HEK293 (cell line): ENCODE measurements at regions not wholly inside any gene's neighbourhood (a gene's known extent, or its start where the extent isn't known, plus 50 kb on each side); places are given as distances from the start of the nearest gene placed in this dataset.

ENCODE experiments used
- CTCF ChIA-PET: fragments of 350-600 bp; formaldehyde crosslinking; extraction: SDS; loops from one replicate; lab custom pipeline; 2021; ENCODE audit warnings: antibody characterized with exemption; lab: Yijun Ruan, JAX
- POLR2A ChIA-PET: fragments of 300-600 bp; formaldehyde crosslinking; extraction: SDS; loops from one replicate; lab custom pipeline; 2020; ENCODE audit warnings: antibody characterized with exemption, inconsistent platforms; lab: Yijun Ruan, JAX
- H3K27ac ChIP-seq: fragments of 200-500 bp; sonication (Bioruptor generic); 2 replicates; pipeline ENCODE4 v1.5.1; 2014; ENCODE audit warnings: low read depth, low read length, control low read depth, inconsistent platforms; ENCODE audit errors: extremely low read depth
- H3K36me3 ChIP-seq, 2 experiments: fragments of 200-500 bp in 1 of 2; sonication (Bioruptor generic) in 1 of 2; 1 replicate in 1 of 2; 2 replicates in 1 of 2; pipeline ENCODE4 v1.5.1; 2014 to 2017; ENCODE audit warnings: inconsistent platforms in 2 of 2, low read length in 2 of 2; ENCODE audit not compliant: control insufficient read depth in 2 of 2, insufficient read depth in 1 of 2
- H3K4me1 ChIP-seq: fragments of 200-500 bp; sonication (Bioruptor generic); 2 replicates; pipeline ENCODE4 v1.5.1; 2014; ENCODE audit warnings: mild to moderate bottlenecking, low read length, inconsistent platforms; ENCODE audit not compliant: control insufficient read depth, insufficient read depth
- H3K4me3 ChIP-seq: 2 replicates; pipeline ENCODE4 v1.5.1; 2011; ENCODE audit warnings: low read depth, mild to moderate bottlenecking, control low read depth, low read length, moderate library complexity
- H3K9me3 ChIP-seq: fragments of 200-500 bp; sonication (Bioruptor generic); 2 replicates; pipeline ENCODE4 v1.5.1; 2014; ENCODE audit warnings: low read depth, low read length, inconsistent platforms; ENCODE audit not compliant: control insufficient read depth, insufficient read depth
- BCL11A ChIP-seq: fragments of 450-650 bp; formaldehyde crosslinking; IDR thresholded peaks from 2 replicates; pipeline ENCODE4 v1.5.1; 2016; ENCODE audit warnings: low read depth, missing biosample characterization, missing genetic modification characterization
- GLI2 ChIP-seq: fragments of 450-650 bp; formaldehyde crosslinking; IDR thresholded peaks from 2 replicates; pipeline ENCODE4; 2017; ENCODE audit warnings: missing biosample characterization, missing genetic modification characterization, low read depth, borderline replicate concordance
- GLIS1 ChIP-seq: fragments of 450-650 bp; formaldehyde crosslinking; IDR thresholded peaks from 2 replicates; pipeline ENCODE4 v1.5.1; 2016; ENCODE audit warnings: missing biosample characterization, missing genetic modification characterization
- SP3 ChIP-seq: fragments of 450-650 bp; formaldehyde crosslinking; IDR thresholded peaks from 2 replicates; pipeline ENCODE4 v1.5.1; 2016; ENCODE audit warnings: missing biosample characterization, missing genetic modification characterization
- ZBTB1 ChIP-seq: fragments of 450-650 bp; formaldehyde crosslinking; IDR thresholded peaks from 2 replicates; pipeline ENCODE4 v1.5.1; 2016; ENCODE audit warnings: missing biosample characterization, missing genetic modification characterization
- ZBTB44 ChIP-seq: fragments of 450-650 bp; IDR thresholded peaks from 2 replicates; pipeline ENCODE4 v1.5.1; 2018; ENCODE audit warnings: missing biosample characterization, mild to moderate bottlenecking, missing genetic modification characterization
- ZFHX2 ChIP-seq: fragments of 450-650 bp; formaldehyde crosslinking; conservative IDR thresholded peaks from 2 replicates; pipeline ENCODE4 v1.5.1; 2016; ENCODE audit warnings: missing biosample characterization, missing genetic modification characterization
- ZFP69B ChIP-seq: fragments of 450-650 bp; formaldehyde crosslinking; IDR thresholded peaks from 2 replicates; pipeline ENCODE4 v1.5.1; 2016; ENCODE audit warnings: missing biosample characterization, missing genetic modification characterization
- ZNF10 ChIP-seq: fragments of 450-650 bp; formaldehyde crosslinking; IDR thresholded peaks from 2 replicates; pipeline ENCODE4 v1.5.1; 2017; ENCODE audit warnings: missing biosample characterization, missing genetic modification characterization
- ZNF132 ChIP-seq: fragments of 450-650 bp; formaldehyde crosslinking; IDR thresholded peaks from 2 replicates; pipeline ENCODE4 v1.5.1; 2017; ENCODE audit warnings: missing biosample characterization, missing genetic modification characterization, borderline replicate concordance
- ZNF169 ChIP-seq: fragments of 450-650 bp; formaldehyde crosslinking; IDR thresholded peaks from 2 replicates; pipeline ENCODE4 v1.5.1; 2016; ENCODE audit warnings: missing biosample characterization, missing genetic modification characterization
- ZNF239 ChIP-seq: fragments of 450-650 bp; formaldehyde crosslinking; IDR thresholded peaks from 2 replicates; pipeline ENCODE4 v1.5.1; 2016; ENCODE audit warnings: missing biosample characterization, missing genetic modification characterization
- ZNF24 ChIP-seq: fragments of 450-650 bp; formaldehyde crosslinking; IDR thresholded peaks from 2 replicates; pipeline ENCODE4 v1.5.1; 2016; ENCODE audit warnings: missing biosample characterization, missing genetic modification characterization
- ZNF354C ChIP-seq: fragments of 450-650 bp; formaldehyde crosslinking; IDR thresholded peaks from 2 replicates; pipeline ENCODE4 v1.5.1; 2016; ENCODE audit warnings: missing biosample characterization, missing genetic modification characterization, low read depth, borderline replicate concordance
- ZNF362 ChIP-seq: fragments of 450-650 bp; formaldehyde crosslinking; IDR thresholded peaks from 2 replicates; pipeline ENCODE4 v1.5.1; 2016; ENCODE audit warnings: missing biosample characterization, missing genetic modification characterization
- ZNF394 ChIP-seq: fragments of 450-650 bp; formaldehyde crosslinking; IDR thresholded peaks from 2 replicates; pipeline ENCODE4 v1.5.1; 2016; ENCODE audit warnings: missing biosample characterization, missing genetic modification characterization, mild to moderate bottlenecking, moderate library complexity, borderline replicate concordance
- ZNF426 ChIP-seq: fragments of 450-650 bp; formaldehyde crosslinking; IDR thresholded peaks from 2 replicates; pipeline ENCODE4 v1.5.1; 2017; ENCODE audit warnings: missing biosample characterization, missing genetic modification characterization, mild to moderate bottlenecking, inconsistent platforms, moderate library complexity
- ZNF488 ChIP-seq: fragments of 450-650 bp; formaldehyde crosslinking; IDR thresholded peaks from 2 replicates; pipeline ENCODE4 v1.5.1; 2016; ENCODE audit warnings: missing biosample characterization, missing genetic modification characterization
- ZNF529 ChIP-seq: fragments of 450-650 bp; formaldehyde crosslinking; IDR thresholded peaks from 2 replicates; pipeline ENCODE4 v1.5.1; 2017; ENCODE audit warnings: missing genetic modification characterization, missing biosample characterization; ENCODE audit not compliant: insufficient replicate concordance
- ZNF558 ChIP-seq: fragments of 450-650 bp; formaldehyde crosslinking; IDR thresholded peaks from 2 replicates; pipeline ENCODE4 v1.5.1; 2016; ENCODE audit warnings: missing biosample characterization, missing genetic modification characterization
- ZNF623 ChIP-seq: fragments of 450-650 bp; formaldehyde crosslinking; IDR thresholded peaks from 2 replicates; pipeline ENCODE4 v1.5.1; 2016; ENCODE audit warnings: missing biosample characterization, missing genetic modification characterization
- ZNF658 ChIP-seq: fragments of 450-650 bp; formaldehyde crosslinking; IDR thresholded peaks from 2 replicates; pipeline ENCODE4; 2016; ENCODE audit warnings: missing biosample characterization, missing genetic modification characterization
- ZNF660 ChIP-seq: fragments of 450-650 bp; IDR thresholded peaks from 2 replicates; pipeline ENCODE4 v1.5.1; 2018; ENCODE audit warnings: missing biosample characterization, mild to moderate bottlenecking, missing genetic modification characterization
- ZNF777 ChIP-seq: fragments of 450-650 bp; formaldehyde crosslinking; IDR thresholded peaks from 2 replicates; pipeline ENCODE4 v1.5.1; 2017; ENCODE audit warnings: missing biosample characterization, missing genetic modification characterization, borderline replicate concordance

GRCh38 chr11:109547356-109548027 is 125.5 kb downstream of the C11orf87 start:
- no peaks in the 10 kb centered on the region for H3K9me3 ChIP-seq
- POLR2A ChIA-PET = no interaction called here
- no peak overlapping the region for H3K4me3 ChIP-seq
- H3K4me1 ChIP-seq = no peaks in the 10 kb centered on the region
- H3K36me3 ChIP-seq = no peaks in the 10 kb centered on the region
- CTCF ChIA-PET = interaction anchor here (0.6 to 1.0 kb wide), 3 partner anchors 16 to 169 kb away, joined by 3 to 6 read pairs (median 3); no protein-coding TSS in a partner anchor
- no peak overlapping the region for H3K27ac ChIP-seq
- TF ChIP-seq ZNF354C (tag by site-specific recombination) (no peak), ZNF529 (tag by site-specific recombination) (no peak), ZNF488 (tag by site-specific recombination) (no peak), ZBTB1 (tag by site-specific recombination) (no peak), SP3 (tag by site-specific recombination) (no peak), ZNF623 (no peak), ZNF362 (no peak), ZFHX2 (no peak)

- POLR2A ChIA-PET = no interaction called here
- no peaks in the 10 kb centered on the region for H3K9me3 ChIP-seq
- H3K4me3 ChIP-seq = no peak overlapping the region
- H3K27ac ChIP-seq = no peak overlapping the region
- CTCF ChIA-PET = no interaction called here
- no peaks in the 10 kb centered on the region for H3K36me3 ChIP-seq
- H3K4me1 ChIP-seq = no peaks in the 10 kb centered on the region
- TF ChIP-seq ZNF426 (tag by site-specific recombination) (no peak), ZNF24 (tag by site-specific recombination) (no peak), ZNF658 (tag by site-specific recombination) (no peak), ZNF169 (tag by site-specific recombination) (no peak), ZBTB44 (no peak), GLIS1 (tag by site-specific recombination) (no peak), GLI2 (tag by site-specific recombination) (no peak), ZNF660 (tag by site-specific recombination) (no peak), ZNF558 (no peak), BCL11A (tag by site-specific recombination) (no peak)
Measured at GRCh38 chr11:109552376-109552775, 130.4 kb downstream of the C11orf87 start.

- no peaks in the 10 kb centered on the region for H3K4me1 ChIP-seq
- H3K9me3 ChIP-seq = no peaks in the 10 kb centered on the region
- TF ChIP-seq ZNF132 (tag by site-specific recombination) = no peak
- no peak for TF ChIP-seq ZNF10 (tag by site-specific recombination)
- no peak for TF ChIP-seq ZNF239 (tag by site-specific recombination)
- no peak for TF ChIP-seq ZNF394 (tag by site-specific recombination)
- no peak for TF ChIP-seq ZNF658 (tag by site-specific recombination)
- no peak for TF ChIP-seq ZNF777 (tag by site-specific recombination)
- no peak for TF ChIP-seq ZFP69B (tag by site-specific recombination)
- H3K4me3 ChIP-seq = no peak overlapping the region
- H3K27ac ChIP-seq = no peak overlapping the region
- no peaks in the 10 kb centered on the region for H3K36me3 ChIP-seq
- POLR2A ChIA-PET = no interaction called here
- CTCF ChIA-PET = no interaction called here
Measured at GRCh38 chr11:109553284-109553683, 131.3 kb downstream of the C11orf87 start.
